Activated T-cell treated with anti-CD3 and anti-CD28 coated beads, Interleukin-2, amount 50 U/mL, for 24 hours (primary cell): ENCODE measurements at regions not wholly inside any gene's neighbourhood (a gene's known extent, or its start where the extent isn't known, plus 50 kb on each side); places are given as distances from the start of the nearest gene placed in this dataset.
"Not testable (repeated sequence)": the region's sequence is repeated elsewhere in the genome, so short reads cannot be mapped to it uniquely, and the experiment has no call there.

Experiments used
- DNase-seq: peaks from one replicate; pipeline ENCODE4 v3.0.0-alpha.2; 2020
- H3K27ac Mint-ChIP-seq: 2 replicates; pipeline ENCODE4 v1.8.0; 2020; ENCODE audit warnings: mild to moderate bottlenecking, mixed read lengths
- H3K27me3 Mint-ChIP-seq: 2 replicates; pipeline ENCODE4 v1.8.0; 2020; ENCODE audit warnings: mixed read lengths
- H3K36me3 Mint-ChIP-seq: 2 replicates; pipeline ENCODE4 v1.8.0; 2020; ENCODE audit warnings: low read depth, mixed read lengths
- H3K4me1 Mint-ChIP-seq: 2 replicates; pipeline ENCODE4 v1.8.0; 2020; ENCODE audit warnings: low read depth, mixed read lengths
- H3K4me3 Mint-ChIP-seq: 2 replicates; pipeline ENCODE4 v1.8.0; 2020; ENCODE audit warnings: mild to moderate bottlenecking, moderate library complexity, mixed read lengths
- H3K9me3 Mint-ChIP-seq: 2 replicates; pipeline ENCODE4 v1.8.0; 2020; ENCODE audit warnings: mixed read lengths

DNA sequence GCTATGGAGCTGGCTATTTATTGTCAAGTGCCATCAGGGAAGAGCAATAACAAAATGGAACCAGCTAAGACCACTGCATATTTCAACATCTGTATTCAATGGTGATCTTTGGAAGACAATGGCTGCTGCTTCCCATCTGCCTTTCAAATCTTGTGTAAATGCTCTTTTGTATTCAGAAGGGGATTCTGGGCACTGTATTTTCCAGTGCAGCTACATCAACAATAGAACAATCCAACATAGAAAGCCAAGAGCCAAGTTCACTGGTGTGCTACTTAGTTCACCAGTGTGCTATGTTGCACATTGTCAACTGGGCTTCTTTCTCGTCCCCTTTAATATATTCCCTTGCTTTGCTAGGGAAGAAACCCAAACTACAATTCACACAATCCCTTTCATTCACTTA lies 128.8 kb upstream of the OR4E1 start:
- H3K4me1 Mint-ChIP-seq: no peaks in the 10 kb centered on the region

GRCh38 chr14:21796916-21797315 lies 123.3 kb upstream of the OR4E1 start:
- H3K27ac Mint-ChIP-seq: peak overlapping the region; percentile 39

More for the DNA sequence above, 128.8 kb upstream of the OR4E1 start:
- Mint-ChIP-seq H3K4me3 (no peak overlapping the region), H3K36me3 (no peaks in the 10 kb centered on the region), H3K9me3 (no peaks in the 10 kb centered on the region), H3K27me3 (peaks cover 15% of the 10 kb centered on the region), H3K27ac (no peak overlapping the region)
- no peak for DNase-seq

GRCh38 chr14:21795456-21795855 lies 121.8 kb upstream of the OR4E1 start:
- H3K9me3 Mint-ChIP-seq: peaks cover 13% of the 10 kb centered on the region
- peaks cover 6% of the 10 kb centered on the region for H3K27me3 Mint-ChIP-seq
- no peaks in the 10 kb centered on the region for H3K36me3 Mint-ChIP-seq
- H3K4me3 Mint-ChIP-seq: no peak overlapping the region
- DNase-seq: no peak
- no peak overlapping the region for H3K27ac Mint-ChIP-seq
- no peaks in the 10 kb centered on the region for H3K4me1 Mint-ChIP-seq

More at GRCh38 chr14:21796916-21797315, 123.3 kb upstream of the OR4E1 start:
- peaks cover 7% of the 10 kb centered on the region for H3K27me3 Mint-ChIP-seq
- H3K4me3 Mint-ChIP-seq: peak overlapping the region; percentile 28
- peaks cover 13% of the 10 kb centered on the region for H3K9me3 Mint-ChIP-seq
- H3K4me1 Mint-ChIP-seq: no peaks in the 10 kb centered on the region
- DNase-seq: no peak
- no peaks in the 10 kb centered on the region for H3K36me3 Mint-ChIP-seq

DNA sequence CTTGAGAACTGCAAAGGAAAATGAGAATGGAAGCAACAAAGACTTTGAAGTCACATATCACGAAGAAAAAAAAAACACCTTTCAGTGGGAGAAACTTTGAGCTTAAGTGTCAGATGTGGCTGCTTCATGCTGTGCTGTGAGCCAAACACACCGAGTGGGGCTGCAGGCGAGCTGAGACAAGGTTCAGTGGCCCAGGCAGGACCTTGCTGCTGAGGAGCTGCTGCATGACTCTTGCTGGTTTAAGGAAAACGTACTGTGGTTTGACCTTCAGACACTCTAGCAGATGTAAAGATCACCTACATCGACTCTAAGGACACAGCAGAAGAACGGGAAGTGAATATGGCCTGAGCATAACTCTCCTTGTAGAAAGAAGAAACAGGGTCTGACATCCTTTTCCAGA lies 118.1 kb upstream of the OR4E1 start:
- H3K4me1 Mint-ChIP-seq: no peaks in the 10 kb centered on the region
- peaks cover 9% of the 10 kb centered on the region for H3K9me3 Mint-ChIP-seq
- DNase-seq: no peak
- no peak overlapping the region for H3K27ac Mint-ChIP-seq
- H3K4me3 Mint-ChIP-seq: no peak overlapping the region
- no peaks in the 10 kb centered on the region for H3K36me3 Mint-ChIP-seq
- H3K27me3 Mint-ChIP-seq: peaks cover 12% of the 10 kb centered on the region

GRCh38 chr14:21788687-21789086 lies 115.1 kb upstream of the OR4E1 start:
- H3K27me3 Mint-ChIP-seq: peaks cover 25% of the 10 kb centered on the region
- H3K4me1 Mint-ChIP-seq, H3K36me3 Mint-ChIP-seq, H3K9me3 Mint-ChIP-seq, H3K4me3 Mint-ChIP-seq, DNase-seq, H3K27ac Mint-ChIP-seq: not testable (repeated sequence)

- not testable (repeated sequence) for H3K9me3 Mint-ChIP-seq, H3K4me1 Mint-ChIP-seq, DNase-seq, H3K4me3 Mint-ChIP-seq, H3K27ac Mint-ChIP-seq, H3K36me3 Mint-ChIP-seq
- H3K27me3 Mint-ChIP-seq: peaks cover 34% of the 10 kb centered on the region
Observed at GRCh38 chr14:21787242-21787641, 113.6 kb upstream of the OR4E1 start.

DNA sequence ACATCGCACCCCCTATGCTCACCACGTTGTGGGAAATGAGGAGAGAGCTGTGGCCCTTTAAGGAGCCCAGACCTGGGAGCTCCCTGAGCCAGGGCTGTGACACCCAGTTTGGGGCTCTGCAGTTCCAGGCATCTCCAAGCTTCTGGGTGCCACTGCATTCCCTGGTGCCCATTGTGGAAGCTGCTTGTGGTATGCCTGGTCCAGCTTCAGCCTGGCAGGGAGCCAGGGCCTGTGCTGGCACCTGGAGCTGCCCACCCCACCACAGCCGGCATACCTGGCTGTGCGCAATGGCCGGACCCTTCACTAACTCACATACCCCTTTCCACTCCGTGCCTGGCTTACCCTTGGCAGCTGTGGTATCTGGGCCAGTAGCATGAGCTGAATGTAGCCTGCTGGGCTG lies 107.9 kb upstream of the OR4E1 start:
- no peaks in the 10 kb centered on the region for H3K36me3 Mint-ChIP-seq
- H3K27ac Mint-ChIP-seq: no peak overlapping the region
- H3K4me1 Mint-ChIP-seq: no peaks in the 10 kb centered on the region
- H3K4me3 Mint-ChIP-seq: no peak overlapping the region
- H3K9me3 Mint-ChIP-seq: no peaks in the 10 kb centered on the region
- no peak for DNase-seq
- H3K27me3 Mint-ChIP-seq: peaks cover 45% of the 10 kb centered on the region

GRCh38 chr14:21780429-21781084 lies 106.9 kb upstream of the OR4E1 start:
- H3K9me3 Mint-ChIP-seq: no peaks in the 10 kb centered on the region
- H3K27me3 Mint-ChIP-seq: peaks cover 46% of the 10 kb centered on the region
- H3K4me1 Mint-ChIP-seq: no peaks in the 10 kb centered on the region
- no peaks in the 10 kb centered on the region for H3K36me3 Mint-ChIP-seq
- H3K4me3 Mint-ChIP-seq: no peak overlapping the region
- DNase-seq: no peak
- H3K27ac Mint-ChIP-seq: no peak overlapping the region

DNA sequence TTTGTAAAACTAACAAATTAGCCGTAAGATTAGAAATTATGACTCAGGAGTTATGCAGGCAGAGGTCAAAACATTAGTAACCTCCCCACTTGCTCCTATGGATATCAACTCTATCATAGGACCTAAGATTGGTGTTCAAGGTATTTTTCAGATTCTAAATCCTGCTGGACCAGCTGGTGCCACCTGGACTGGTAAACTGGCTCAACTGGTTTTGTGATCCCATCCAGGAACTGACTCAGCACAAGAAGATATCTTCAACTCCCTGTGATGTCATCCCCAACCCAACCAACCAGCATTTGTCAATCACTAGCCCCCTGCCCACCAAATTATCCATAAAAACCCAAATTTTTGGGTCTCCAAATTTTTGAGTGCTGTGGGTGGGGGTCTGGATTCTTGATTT lies 98.1 kb upstream of the OR4E1 start:
- Mint-ChIP-seq H3K9me3 (no peaks in the 10 kb centered on the region), H3K4me1 (peaks cover 6% of the 10 kb centered on the region), H3K36me3 (no peaks in the 10 kb centered on the region), H3K4me3 (no peak overlapping the region), H3K27ac (no peak overlapping the region), H3K27me3 (peaks cover 22% of the 10 kb centered on the region)
- no peak for DNase-seq

GRCh38 chr14:21768875-21769257 lies 95.2 kb upstream of the OR4E1 start:
- H3K27me3 Mint-ChIP-seq: peaks cover 7% of the 10 kb centered on the region
- no peak for DNase-seq
- H3K27ac Mint-ChIP-seq: peak overlapping the region; percentile 63
- H3K9me3 Mint-ChIP-seq: no peaks in the 10 kb centered on the region
- H3K4me3 Mint-ChIP-seq: peak overlapping the region; percentile 67
- H3K36me3 Mint-ChIP-seq: no peaks in the 10 kb centered on the region
- H3K4me1 Mint-ChIP-seq: peaks cover 6% of the 10 kb centered on the region

GRCh38 chr14:21768116-21768874 lies 94.7 kb upstream of the OR4E1 start:
- Mint-ChIP-seq H3K27ac (peak overlapping the region; percentile 63), H3K4me3 (peak overlapping the region; percentile 67), H3K9me3 (no peaks in the 10 kb centered on the region), H3K27me3 (peaks cover 10% of the 10 kb centered on the region), H3K4me1 (peaks cover 6% of the 10 kb centered on the region), H3K36me3 (no peaks in the 10 kb centered on the region)
- DNase-seq: no peak

GRCh38 chr14:21760360-21760759 lies 86.7 kb upstream of the OR4E1 start:
- not testable (repeated sequence) for H3K4me3 Mint-ChIP-seq, H3K9me3 Mint-ChIP-seq, DNase-seq, H3K36me3 Mint-ChIP-seq, H3K27ac Mint-ChIP-seq, H3K4me1 Mint-ChIP-seq
- H3K27me3 Mint-ChIP-seq: peaks cover 49% of the 10 kb centered on the region

DNA sequence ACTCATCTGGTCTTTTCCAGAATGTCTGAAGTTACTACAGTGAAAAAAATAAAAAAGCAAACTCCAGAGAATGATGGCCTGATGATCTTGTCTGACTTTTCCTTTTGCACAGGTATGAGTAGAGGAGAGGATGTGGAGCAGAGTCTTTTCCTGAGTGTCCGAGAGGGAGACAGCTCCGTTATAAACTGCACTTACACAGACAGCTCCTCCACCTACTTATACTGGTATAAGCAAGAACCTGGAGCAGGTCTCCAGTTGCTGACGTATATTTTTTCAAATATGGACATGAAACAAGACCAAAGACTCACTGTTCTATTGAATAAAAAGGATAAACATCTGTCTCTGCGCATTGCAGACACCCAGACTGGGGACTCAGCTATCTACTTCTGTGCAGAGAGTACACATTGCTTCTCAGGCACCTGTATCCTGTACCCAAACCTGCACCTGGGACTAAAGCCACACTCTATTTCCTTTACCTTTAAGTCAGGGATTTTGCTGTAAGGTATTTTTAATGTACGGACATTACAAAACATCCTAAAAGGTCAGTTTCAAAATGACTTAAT lies 75.8 kb upstream of the OR4E1 start:
- Mint-ChIP-seq H3K27me3 (peaks cover 9% of the 10 kb centered on the region), H3K9me3 (no peaks in the 10 kb centered on the region), H3K27ac (no peak overlapping the region), H3K36me3 (no peaks in the 10 kb centered on the region), H3K4me3 (peak overlapping the region; percentile 69), H3K4me1 (peaks cover 9% of the 10 kb centered on the region)
- DNase-seq: no peak

- Mint-ChIP-seq H3K27ac (peak overlapping the region; percentile 20), H3K36me3 (no peaks in the 10 kb centered on the region), H3K27me3 (peaks cover 9% of the 10 kb centered on the region)
Observed at GRCh38 chr14:21748869-21749303, 75.3 kb upstream of the OR4E1 start.

More at GRCh38 chr14:21748869-21749303, 75.3 kb upstream of the OR4E1 start:
- Mint-ChIP-seq H3K4me3 (peak overlapping the region; percentile 69), H3K9me3 (no peaks in the 10 kb centered on the region), H3K4me1 (peaks cover 9% of the 10 kb centered on the region)
- DNase-seq: peak; percentile 56
